HEK293T (cell line): ENCODE measurements at regions not wholly inside any gene's neighbourhood (a gene's known extent, or its start where the extent isn't known, plus 50 kb on each side); places are given as distances from the start of the nearest gene placed in this dataset.

Source experiments
- ARNT ChIP-seq: fragments of 450-650 bp; IDR thresholded peaks from 2 replicates; pipeline ENCODE4 v1.6.1; 2017; ENCODE audit warnings: mild to moderate bottlenecking
- BHLHE40 ChIP-seq: fragments of 450-650 bp; IDR thresholded peaks from 2 replicates; pipeline ENCODE4 v1.6.1; 2016; ENCODE audit warnings: mild to moderate bottlenecking, moderate library complexity, borderline replicate concordance
- FOXA1 ChIP-seq: fragments of 450-650 bp; IDR thresholded peaks from 2 replicates; pipeline ENCODE4 v1.6.1; 2016; ENCODE audit warnings: mild to moderate bottlenecking
- FOXM1 ChIP-seq: fragments of 450-650 bp; IDR thresholded peaks from 2 replicates; pipeline ENCODE4 v1.6.1; 2017; ENCODE audit warnings: mild to moderate bottlenecking, borderline replicate concordance
- LEF1 ChIP-seq: fragments of 450-650 bp; IDR thresholded peaks from 2 replicates; pipeline ENCODE4 v1.6.1; 2017; ENCODE audit warnings: mild to moderate bottlenecking, borderline replicate concordance
- NFRKB ChIP-seq: fragments of 450-650 bp; IDR thresholded peaks from 2 replicates; pipeline ENCODE4 v1.6.1; 2016; ENCODE audit warnings: mild to moderate bottlenecking, moderate library complexity
- SP1 ChIP-seq: fragments of 450-650 bp; IDR thresholded peaks from 2 replicates; pipeline ENCODE4 v1.6.1; 2017
- SUZ12 ChIP-seq: fragments of 450-650 bp; IDR thresholded peaks from 2 replicates; pipeline ENCODE4 v1.6.1; 2016; ENCODE audit warnings: mild to moderate bottlenecking
- TF ChIP-seq, protein P1 (sequence below): fragments of 450-650 bp; IDR thresholded peaks from 2 replicates; pipeline ENCODE4 v1.6.1; 2016

GRCh38 chr6:120652506-120652905 is 681.8 kb downstream of the TBC1D32 start:
- TF ChIP-seq FOXM1 = no peak
- TF ChIP-seq SUZ12 = no peak
- TF ChIP-seq NFRKB = no peak
- no peak for TF ChIP-seq ARNT
- no peak for TF ChIP-seq FOXA1
- TF ChIP-seq BHLHE40 = no peak
- TF ChIP-seq SP1 = no peak
- TF ChIP-seq, protein P1, sequence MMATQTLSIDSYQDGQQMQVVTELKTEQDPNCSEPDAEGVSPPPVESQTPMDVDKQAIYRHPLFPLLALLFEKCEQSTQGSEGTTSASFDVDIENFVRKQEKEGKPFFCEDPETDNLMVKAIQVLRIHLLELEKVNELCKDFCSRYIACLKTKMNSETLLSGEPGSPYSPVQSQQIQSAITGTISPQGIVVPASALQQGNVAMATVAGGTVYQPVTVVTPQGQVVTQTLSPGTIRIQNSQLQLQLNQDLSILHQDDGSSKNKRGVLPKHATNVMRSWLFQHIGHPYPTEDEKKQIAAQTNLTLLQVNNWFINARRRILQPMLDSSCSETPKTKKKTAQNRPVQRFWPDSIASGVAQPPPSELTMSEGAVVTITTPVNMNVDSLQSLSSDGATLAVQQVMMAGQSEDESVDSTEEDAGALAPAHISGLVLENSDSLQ = no peak
- TF ChIP-seq LEF1 = no peak
